ENCODE measurements at regions not wholly inside any gene's neighbourhood (a gene's known extent, or its start where the extent isn't known, plus 50 kb on each side); places are given as distances from the start of the nearest gene placed in this dataset.
"Not testable (repeated sequence)": the region's sequence is repeated elsewhere in the genome, so short reads cannot be mapped to it uniquely, and the experiment has no call there.

GRCh38 chr1:174105086-174105485 is 54.2 kb upstream of the RABGAP1L start:
- H3K4me1 ChIP-seq (ENCODE audit: insufficient read depth, low read length) = no peaks in the 10 kb centered on the region
- no peaks in the 10 kb centered on the region for H3K36me3 ChIP-seq (ENCODE audit: insufficient read depth, low read length)
- no peak overlapping the region for H2AFZ ChIP-seq (ENCODE audit: low read depth, low read length)
- H3K4me3 ChIP-seq (ENCODE audit: low read length) = no peak overlapping the region
- H3K27me3 ChIP-seq (ENCODE audit: insufficient read depth, low read length) = no peaks in the 10 kb centered on the region
- no peaks in the 10 kb centered on the region for H3K9me3 ChIP-seq (ENCODE audit: low read length)

- Histone ChIP-seq H3K27me3 (ENCODE audit: insufficient read depth, low read length) (no peaks in the 10 kb centered on the region), H3K4me3 (ENCODE audit: low read length) (no peak overlapping the region)
Measured at GRCh38 chr1:174103766-174104165, 55.6 kb upstream of the RABGAP1L start.

GRCh38 chr1:174101976-174102375 is 57.3 kb upstream of the RABGAP1L start:
- H3K4me3 ChIP-seq (ENCODE audit: low read length); H3K36me3 ChIP-seq (ENCODE audit: insufficient read depth, low read length); H3K4me1 ChIP-seq (ENCODE audit: insufficient read depth, low read length); H3K9me3 ChIP-seq (ENCODE audit: low read length); H3K27me3 ChIP-seq (ENCODE audit: insufficient read depth, low read length); H2AFZ ChIP-seq (ENCODE audit: low read depth, low read length): not testable (repeated sequence)

More at GRCh38 chr1:174103766-174104165, 55.6 kb upstream of the RABGAP1L start:
- Histone ChIP-seq H3K36me3 (ENCODE audit: insufficient read depth, low read length) (no peaks in the 10 kb centered on the region), H3K9me3 (ENCODE audit: low read length) (no peaks in the 10 kb centered on the region), H3K4me1 (ENCODE audit: insufficient read depth, low read length) (no peaks in the 10 kb centered on the region), H2AFZ (ENCODE audit: low read depth, low read length) (no peak overlapping the region)

- Histone ChIP-seq H3K36me3 (ENCODE audit: insufficient read depth, low read length) (no peaks in the 10 kb centered on the region), H3K4me3 (ENCODE audit: low read length) (no peak overlapping the region), H2AFZ (ENCODE audit: low read depth, low read length) (no peak overlapping the region)
Measured at GRCh38 chr1:174097426-174097825, 61.9 kb upstream of the RABGAP1L start.

GRCh38 chr1:174093789-174094188 is 65.5 kb upstream of the RABGAP1L start:
- H3K36me3 ChIP-seq (ENCODE audit: insufficient read depth, low read length); H3K4me3 ChIP-seq (ENCODE audit: low read length); H3K4me1 ChIP-seq (ENCODE audit: insufficient read depth, low read length); H2AFZ ChIP-seq (ENCODE audit: low read depth, low read length); H3K9me3 ChIP-seq (ENCODE audit: low read length); H3K27me3 ChIP-seq (ENCODE audit: insufficient read depth, low read length): not testable (repeated sequence)

More at GRCh38 chr1:174097426-174097825, 61.9 kb upstream of the RABGAP1L start:
- Histone ChIP-seq H3K27me3 (ENCODE audit: insufficient read depth, low read length) (no peaks in the 10 kb centered on the region), H3K4me1 (ENCODE audit: insufficient read depth, low read length) (no peaks in the 10 kb centered on the region), H3K9me3 (ENCODE audit: low read length) (no peaks in the 10 kb centered on the region)

- Histone ChIP-seq H3K27me3 (ENCODE audit: insufficient read depth, low read length) (no peaks in the 10 kb centered on the region), H3K36me3 (ENCODE audit: insufficient read depth, low read length) (no peaks in the 10 kb centered on the region), H3K9me3 (ENCODE audit: low read length) (no peaks in the 10 kb centered on the region), H2AFZ (ENCODE audit: low read depth, low read length) (no peak overlapping the region), H3K4me1 (ENCODE audit: insufficient read depth, low read length) (no peaks in the 10 kb centered on the region), H3K4me3 (ENCODE audit: low read length) (no peak overlapping the region)
Measured at GRCh38 chr1:174090471-174090870, 68.3 kb upstream of the RC3H1 start.

- Histone ChIP-seq H3K9me3 (ENCODE audit: low read length) (no peaks in the 10 kb centered on the region), H3K36me3 (ENCODE audit: insufficient read depth, low read length) (no peaks in the 10 kb centered on the region), H2AFZ (ENCODE audit: low read depth, low read length) (no peak overlapping the region), H3K4me3 (ENCODE audit: low read length) (no peak overlapping the region), H3K4me1 (ENCODE audit: insufficient read depth, low read length) (peaks cover 7% of the 10 kb centered on the region), H3K27me3 (ENCODE audit: insufficient read depth, low read length) (no peaks in the 10 kb centered on the region)
Measured at GRCh38 chr1:174080819-174081218, 58.7 kb upstream of the RC3H1 start.

- Histone ChIP-seq H3K4me1 (ENCODE audit: insufficient read depth, low read length) (peaks cover 7% of the 10 kb centered on the region), H3K9me3 (ENCODE audit: low read length) (no peaks in the 10 kb centered on the region), H3K27me3 (ENCODE audit: insufficient read depth, low read length) (no peaks in the 10 kb centered on the region), H2AFZ (ENCODE audit: low read depth, low read length) (no peak overlapping the region), H3K36me3 (ENCODE audit: insufficient read depth, low read length) (no peaks in the 10 kb centered on the region), H3K4me3 (ENCODE audit: low read length) (no peak overlapping the region)
Measured at GRCh38 chr1:174079796-174080195, 57.6 kb upstream of the RC3H1 start.

- H3K4me1 ChIP-seq (ENCODE audit: insufficient read depth, low read length); H3K36me3 ChIP-seq (ENCODE audit: insufficient read depth, low read length); H3K4me3 ChIP-seq (ENCODE audit: low read length); H3K27me3 ChIP-seq (ENCODE audit: insufficient read depth, low read length); H2AFZ ChIP-seq (ENCODE audit: low read depth, low read length); H3K9me3 ChIP-seq (ENCODE audit: low read length): not testable (repeated sequence)
Measured at GRCh38 chr1:174078916-174079315, 56.8 kb upstream of the RC3H1 start.

GRCh38 chr1:174077749-174078490 is 55.8 kb upstream of the RC3H1 start:
- Histone ChIP-seq H2AFZ (ENCODE audit: low read depth, low read length) (peak overlapping the region; percentile 41), H3K4me1 (ENCODE audit: insufficient read depth, low read length) (peaks cover 7% of the 10 kb centered on the region), H3K9me3 (ENCODE audit: low read length) (no peaks in the 10 kb centered on the region), H3K27me3 (ENCODE audit: insufficient read depth, low read length) (no peaks in the 10 kb centered on the region), H3K36me3 (ENCODE audit: insufficient read depth, low read length) (no peaks in the 10 kb centered on the region), H3K4me3 (ENCODE audit: low read length) (peak overlapping the region; percentile 24)

GRCh38 chr1:174075245-174075692 is 53.1 kb upstream of the RC3H1 start:
- H3K4me1 ChIP-seq (ENCODE audit: insufficient read depth, low read length) = peaks cover 12% of the 10 kb centered on the region
- H3K27me3 ChIP-seq (ENCODE audit: insufficient read depth, low read length) = no peaks in the 10 kb centered on the region
- H2AFZ ChIP-seq (ENCODE audit: low read depth, low read length) = no peak overlapping the region
- H3K9me3 ChIP-seq (ENCODE audit: low read length) = no peaks in the 10 kb centered on the region
- H3K4me3 ChIP-seq (ENCODE audit: low read length) = no peak overlapping the region
- no peaks in the 10 kb centered on the region for H3K36me3 ChIP-seq (ENCODE audit: insufficient read depth, low read length)

GRCh38 chr1:174074757-174075156 is 52.6 kb upstream of the RC3H1 start:
- Histone ChIP-seq H3K36me3 (ENCODE audit: insufficient read depth, low read length) (no peaks in the 10 kb centered on the region), H3K4me1 (ENCODE audit: insufficient read depth, low read length) (peaks cover 12% of the 10 kb centered on the region), H3K9me3 (ENCODE audit: low read length) (no peaks in the 10 kb centered on the region), H3K27me3 (ENCODE audit: insufficient read depth, low read length) (no peaks in the 10 kb centered on the region), H3K4me3 (ENCODE audit: low read length) (no peak overlapping the region), H2AFZ (ENCODE audit: low read depth, low read length) (no peak overlapping the region)

- no peak overlapping the region for H3K4me3 ChIP-seq (ENCODE audit: low read length)
- H3K4me1 ChIP-seq (ENCODE audit: insufficient read depth, low read length) = peaks cover 8% of the 10 kb centered on the region
- no peaks in the 10 kb centered on the region for H3K27me3 ChIP-seq (ENCODE audit: insufficient read depth, low read length)
- no peak overlapping the region for H2AFZ ChIP-seq (ENCODE audit: low read depth, low read length)
- no peaks in the 10 kb centered on the region for H3K9me3 ChIP-seq (ENCODE audit: low read length)
- H3K36me3 ChIP-seq (ENCODE audit: insufficient read depth, low read length) = no peaks in the 10 kb centered on the region
Measured at GRCh38 chr1:174072581-174072980, 50.4 kb upstream of the RC3H1 start.

Data from neuron (in vitro differentiated cells).